Lower leg skin (tissue), 3 donors: ENCODE measurements at regions not wholly inside any gene's neighbourhood (a gene's known extent, or its start where the extent isn't known, plus 50 kb on each side); places are given as distances from the start of the nearest gene placed in this dataset.

ENCODE experiments used
- CTCF ChIP-seq, 3 donors: fragments of 450-650 bp; IDR thresholded peaks; one replicate each; pipeline ENCODE4 v1.5.1; 2016; ENCODE audit warnings: antibody characterized with exemption in 3 of 3, mild to moderate bottlenecking in 3 of 3, moderate library complexity in 2 of 3
- POLR2A ChIP-seq, 2 donors: fragments of 450-650 bp; IDR thresholded peaks; one replicate each; pipeline ENCODE4 v1.6.1; 2016 to 2017; ENCODE audit warnings: antibody characterized with exemption in 2 of 2, mild to moderate bottlenecking in 1 of 2, moderate library complexity in 1 of 2

- no peak for TF ChIP-seq CTCF (IDR thresholded peaks at IDR 0.05)
- no peak for TF ChIP-seq POLR2A (IDR thresholded peaks at IDR 0.05)
These were observed 399.1 kb downstream of the PPP1R2C start for GRCh38 chrX:42378857-42379256.
